ENCODE measurements at regions not wholly inside any gene's neighbourhood (a gene's known extent, or its start where the extent isn't known, plus 50 kb on each side); places are given as distances from the start of the nearest gene placed in this dataset.
A peak's percentile ranks its signal among the peaks of the same experiment; 100 is the strongest.

GRCh38 chr13:47121092-47121763 is 224.4 kb upstream of the HTR2A start:
- Histone ChIP-seq H3K9me3 (ENCODE audit: control insufficient read depth, insufficient read depth, low read length) (no peaks in the 10 kb centered on the region), H3K36me3 (ENCODE audit: control insufficient read depth, insufficient read depth, low read length) (no peaks in the 10 kb centered on the region), H3K4me3 (ENCODE audit: low read depth, low read length) (no peak overlapping the region), H3K9ac (ENCODE audit: low read depth, low read length) (no peak overlapping the region), H3K27ac (ENCODE audit: low read depth, low read length) (no peak overlapping the region), H3K27me3 (ENCODE audit: control insufficient read depth, insufficient read depth, low read length) (no peaks in the 10 kb centered on the region), H3K4me1 (ENCODE audit: control insufficient read depth, insufficient read depth, low read length) (peaks cover 19% of the 10 kb centered on the region)

- H3K9me3 ChIP-seq (ENCODE audit: control insufficient read depth, insufficient read depth, low read length): no peaks in the 10 kb centered on the region
- H3K27ac ChIP-seq (ENCODE audit: low read depth, low read length): no peak overlapping the region
- no peaks in the 10 kb centered on the region for H3K27me3 ChIP-seq (ENCODE audit: control insufficient read depth, insufficient read depth, low read length)
- H3K4me1 ChIP-seq (ENCODE audit: control insufficient read depth, insufficient read depth, low read length): peaks cover 19% of the 10 kb centered on the region
- H3K4me3 ChIP-seq (ENCODE audit: low read depth, low read length): no peak overlapping the region
- no peaks in the 10 kb centered on the region for H3K36me3 ChIP-seq (ENCODE audit: control insufficient read depth, insufficient read depth, low read length)
- H3K9ac ChIP-seq (ENCODE audit: low read depth, low read length): no peak overlapping the region
Observed at GRCh38 chr13:47120282-47120681, 223.4 kb upstream of the HTR2A start.

GRCh38 chr13:47119575-47120235 is 222.9 kb upstream of the HTR2A start:
- Histone ChIP-seq H3K36me3 (ENCODE audit: control insufficient read depth, insufficient read depth, low read length) (no peaks in the 10 kb centered on the region), H3K27ac (ENCODE audit: low read depth, low read length) (no peak overlapping the region), H3K4me1 (ENCODE audit: control insufficient read depth, insufficient read depth, low read length) (peaks cover 23% of the 10 kb centered on the region), H3K4me3 (ENCODE audit: low read depth, low read length) (no peak overlapping the region), H3K9ac (ENCODE audit: low read depth, low read length) (no peak overlapping the region), H3K27me3 (ENCODE audit: control insufficient read depth, insufficient read depth, low read length) (no peaks in the 10 kb centered on the region), H3K9me3 (ENCODE audit: control insufficient read depth, insufficient read depth, low read length) (no peaks in the 10 kb centered on the region)

- Histone ChIP-seq H3K27me3 (ENCODE audit: control insufficient read depth, insufficient read depth, low read length) (no peaks in the 10 kb centered on the region), H3K9me3 (ENCODE audit: control insufficient read depth, insufficient read depth, low read length) (no peaks in the 10 kb centered on the region), H3K4me3 (ENCODE audit: low read depth, low read length) (no peak overlapping the region), H3K4me1 (ENCODE audit: control insufficient read depth, insufficient read depth, low read length) (peaks cover 47% of the 10 kb centered on the region), H3K27ac (ENCODE audit: low read depth, low read length) (no peak overlapping the region), H3K9ac (ENCODE audit: low read depth, low read length) (no peak overlapping the region), H3K36me3 (ENCODE audit: control insufficient read depth, insufficient read depth, low read length) (no peaks in the 10 kb centered on the region)
Observed at GRCh38 chr13:47117268-47117667, 220.4 kb upstream of the HTR2A start.

- Histone ChIP-seq H3K4me1 (ENCODE audit: control insufficient read depth, insufficient read depth, low read length) (peaks cover 37% of the 10 kb centered on the region), H3K4me3 (ENCODE audit: low read depth, low read length) (no peak overlapping the region), H3K9me3 (ENCODE audit: control insufficient read depth, insufficient read depth, low read length) (no peaks in the 10 kb centered on the region), H3K27ac (ENCODE audit: low read depth, low read length) (no peak overlapping the region), H3K27me3 (ENCODE audit: control insufficient read depth, insufficient read depth, low read length) (no peaks in the 10 kb centered on the region), H3K36me3 (ENCODE audit: control insufficient read depth, insufficient read depth, low read length) (no peaks in the 10 kb centered on the region), H3K9ac (ENCODE audit: low read depth, low read length) (no peak overlapping the region)
Observed at GRCh38 chr13:47114030-47114429, 217.2 kb upstream of the HTR2A start.

- Histone ChIP-seq H3K9ac (ENCODE audit: low read depth, low read length) (peak overlapping the region; percentile 16; the same call in 1 of the 2 replicates), H3K4me1 (ENCODE audit: control insufficient read depth, insufficient read depth, low read length) (peaks cover 37% of the 10 kb centered on the region), H3K27me3 (ENCODE audit: control insufficient read depth, insufficient read depth, low read length) (no peaks in the 10 kb centered on the region), H3K9me3 (ENCODE audit: control insufficient read depth, insufficient read depth, low read length) (no peaks in the 10 kb centered on the region), H3K4me3 (ENCODE audit: low read depth, low read length) (0 out of 2 replicates have a peak overlapping the region, but pooled peaks have one; percentile 13), H3K36me3 (ENCODE audit: control insufficient read depth, insufficient read depth, low read length) (no peaks in the 10 kb centered on the region), H3K27ac (ENCODE audit: low read depth, low read length) (peak overlapping the region; percentile 99)
Observed at GRCh38 chr13:47112903-47113299, 216.0 kb upstream of the HTR2A start.

- Histone ChIP-seq H3K4me3 (ENCODE audit: low read depth, low read length) (0 out of 2 replicates have a peak overlapping the region, but pooled peaks have one; percentile 13), H3K9me3 (ENCODE audit: control insufficient read depth, insufficient read depth, low read length) (no peaks in the 10 kb centered on the region), H3K27me3 (ENCODE audit: control insufficient read depth, insufficient read depth, low read length) (no peaks in the 10 kb centered on the region), H3K4me1 (ENCODE audit: control insufficient read depth, insufficient read depth, low read length) (peaks cover 37% of the 10 kb centered on the region), H3K27ac (ENCODE audit: low read depth, low read length) (peak overlapping the region; percentile 99), H3K9ac (ENCODE audit: low read depth, low read length) (peak overlapping the region; percentile 16; the same call in 1 of the 2 replicates), H3K36me3 (ENCODE audit: control insufficient read depth, insufficient read depth, low read length) (no peaks in the 10 kb centered on the region)
Observed at GRCh38 chr13:47112205-47112902, 215.5 kb upstream of the HTR2A start.

GRCh38 chr13:47111499-47111898 is 214.6 kb upstream of the HTR2A start:
- H3K9ac ChIP-seq (ENCODE audit: low read depth, low read length): no peak overlapping the region
- H3K27me3 ChIP-seq (ENCODE audit: control insufficient read depth, insufficient read depth, low read length): no peaks in the 10 kb centered on the region
- H3K9me3 ChIP-seq (ENCODE audit: control insufficient read depth, insufficient read depth, low read length): no peaks in the 10 kb centered on the region
- no peaks in the 10 kb centered on the region for H3K36me3 ChIP-seq (ENCODE audit: control insufficient read depth, insufficient read depth, low read length)
- H3K4me3 ChIP-seq (ENCODE audit: low read depth, low read length): no peak overlapping the region
- H3K27ac ChIP-seq (ENCODE audit: low read depth, low read length): peak overlapping the region; percentile 66
- peaks cover 37% of the 10 kb centered on the region for H3K4me1 ChIP-seq (ENCODE audit: control insufficient read depth, insufficient read depth, low read length)

- Histone ChIP-seq H3K36me3 (ENCODE audit: control insufficient read depth, insufficient read depth, low read length) (no peaks in the 10 kb centered on the region), H3K9me3 (ENCODE audit: control insufficient read depth, insufficient read depth, low read length) (no peaks in the 10 kb centered on the region), H3K9ac (ENCODE audit: low read depth, low read length) (no peak overlapping the region), H3K4me1 (ENCODE audit: control insufficient read depth, insufficient read depth, low read length) (peaks cover 37% of the 10 kb centered on the region), H3K27me3 (ENCODE audit: control insufficient read depth, insufficient read depth, low read length) (no peaks in the 10 kb centered on the region), H3K4me3 (ENCODE audit: low read depth, low read length) (no peak overlapping the region), H3K27ac (ENCODE audit: low read depth, low read length) (no peak overlapping the region)
Observed at GRCh38 chr13:47110833-47111240, 214.0 kb upstream of the HTR2A start.

GRCh38 chr13:47110141-47110540 is 213.3 kb upstream of the HTR2A start:
- peaks cover 37% of the 10 kb centered on the region for H3K4me1 ChIP-seq (ENCODE audit: control insufficient read depth, insufficient read depth, low read length)
- no peak overlapping the region for H3K4me3 ChIP-seq (ENCODE audit: low read depth, low read length)
- no peak overlapping the region for H3K9ac ChIP-seq (ENCODE audit: low read depth, low read length)
- H3K9me3 ChIP-seq (ENCODE audit: control insufficient read depth, insufficient read depth, low read length): no peaks in the 10 kb centered on the region
- H3K36me3 ChIP-seq (ENCODE audit: control insufficient read depth, insufficient read depth, low read length): no peaks in the 10 kb centered on the region
- no peak overlapping the region for H3K27ac ChIP-seq (ENCODE audit: low read depth, low read length)
- no peaks in the 10 kb centered on the region for H3K27me3 ChIP-seq (ENCODE audit: control insufficient read depth, insufficient read depth, low read length)

- Histone ChIP-seq H3K9ac (ENCODE audit: low read depth, low read length) (no peak overlapping the region), H3K4me1 (ENCODE audit: control insufficient read depth, insufficient read depth, low read length) (peaks cover 26% of the 10 kb centered on the region), H3K27ac (ENCODE audit: low read depth, low read length) (no peak overlapping the region), H3K27me3 (ENCODE audit: control insufficient read depth, insufficient read depth, low read length) (no peaks in the 10 kb centered on the region), H3K9me3 (ENCODE audit: control insufficient read depth, insufficient read depth, low read length) (no peaks in the 10 kb centered on the region), H3K4me3 (ENCODE audit: low read depth, low read length) (no peak overlapping the region), H3K36me3 (ENCODE audit: control insufficient read depth, insufficient read depth, low read length) (no peaks in the 10 kb centered on the region)
Observed at GRCh38 chr13:47109028-47109427, 212.2 kb upstream of the HTR2A start.
